ENCODE measurements at regions not wholly inside any gene's neighbourhood (a gene's known extent, or its start where the extent isn't known, plus 50 kb on each side); places are given as distances from the start of the nearest gene placed in this dataset.
"Not testable (repeated sequence)": the region's sequence is repeated elsewhere in the genome, so short reads cannot be mapped to it uniquely, and the experiment has no call there.

DNA sequence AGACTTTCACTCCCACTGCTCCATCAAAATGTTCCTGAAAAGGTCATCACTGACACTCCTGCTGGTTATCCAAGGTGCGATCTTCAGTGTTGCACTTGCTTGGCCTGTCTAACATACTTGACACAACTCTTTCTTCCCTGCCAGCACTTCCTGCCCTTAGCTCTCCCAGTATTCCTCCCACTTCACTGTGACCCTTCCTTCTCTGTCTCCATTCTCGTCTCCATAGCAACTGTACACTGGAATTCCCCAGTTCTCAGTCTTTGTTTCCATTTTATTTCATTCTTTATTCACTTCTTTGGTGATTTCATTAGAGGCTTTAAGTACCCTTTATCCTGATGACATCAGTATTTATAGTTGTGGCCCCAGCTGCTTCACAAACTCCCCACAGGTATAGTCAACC lies 333.0 kb downstream of the IRS1 start:
- TF ChIP-seq, protein P1, sequence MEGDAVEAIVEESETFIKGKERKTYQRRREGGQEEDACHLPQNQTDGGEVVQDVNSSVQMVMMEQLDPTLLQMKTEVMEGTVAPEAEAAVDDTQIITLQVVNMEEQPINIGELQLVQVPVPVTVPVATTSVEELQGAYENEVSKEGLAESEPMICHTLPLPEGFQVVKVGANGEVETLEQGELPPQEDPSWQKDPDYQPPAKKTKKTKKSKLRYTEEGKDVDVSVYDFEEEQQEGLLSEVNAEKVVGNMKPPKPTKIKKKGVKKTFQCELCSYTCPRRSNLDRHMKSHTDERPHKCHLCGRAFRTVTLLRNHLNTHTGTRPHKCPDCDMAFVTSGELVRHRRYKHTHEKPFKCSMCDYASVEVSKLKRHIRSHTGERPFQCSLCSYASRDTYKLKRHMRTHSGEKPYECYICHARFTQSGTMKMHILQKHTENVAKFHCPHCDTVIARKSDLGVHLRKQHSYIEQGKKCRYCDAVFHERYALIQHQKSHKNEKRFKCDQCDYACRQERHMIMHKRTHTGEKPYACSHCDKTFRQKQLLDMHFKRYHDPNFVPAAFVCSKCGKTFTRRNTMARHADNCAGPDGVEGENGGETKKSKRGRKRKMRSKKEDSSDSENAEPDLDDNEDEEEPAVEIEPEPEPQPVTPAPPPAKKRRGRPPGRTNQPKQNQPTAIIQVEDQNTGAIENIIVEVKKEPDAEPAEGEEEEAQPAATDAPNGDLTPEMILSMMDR (IDR thresholded peaks at IDR 0.05; ENCODE audit: control insufficient read depth, extremely low read depth, insufficient read depth) = no peak
- no peak for DNase-seq (ENCODE audit: low read depth)
- no peak overlapping the region for H3K4me3 ChIP-seq (ENCODE audit: low read depth, low read length)

DNA sequence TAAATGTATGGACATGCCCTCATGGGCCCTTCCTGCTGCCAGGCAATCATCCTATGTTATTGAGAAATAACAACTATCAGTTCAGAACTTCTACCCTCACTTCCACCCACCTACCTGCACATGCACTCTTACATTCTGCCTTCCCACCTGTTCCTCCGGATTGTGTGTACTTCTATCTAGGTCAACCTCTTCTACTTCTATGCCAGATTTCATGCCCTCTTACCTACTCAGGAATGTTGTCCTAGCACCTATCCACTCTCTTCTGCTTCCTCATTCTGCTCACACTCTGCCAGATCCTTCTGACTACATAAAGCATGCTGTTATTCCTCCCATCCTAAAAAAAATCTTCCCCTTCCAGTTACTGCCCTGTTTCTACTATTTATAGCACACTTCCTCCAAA lies 333.5 kb downstream of the IRS1 start:
- DNase-seq (ENCODE audit: low read depth) = no peak
- TF ChIP-seq, protein P1 (IDR thresholded peaks at IDR 0.05; ENCODE audit: control insufficient read depth, extremely low read depth, insufficient read depth) = no peak

DNA sequence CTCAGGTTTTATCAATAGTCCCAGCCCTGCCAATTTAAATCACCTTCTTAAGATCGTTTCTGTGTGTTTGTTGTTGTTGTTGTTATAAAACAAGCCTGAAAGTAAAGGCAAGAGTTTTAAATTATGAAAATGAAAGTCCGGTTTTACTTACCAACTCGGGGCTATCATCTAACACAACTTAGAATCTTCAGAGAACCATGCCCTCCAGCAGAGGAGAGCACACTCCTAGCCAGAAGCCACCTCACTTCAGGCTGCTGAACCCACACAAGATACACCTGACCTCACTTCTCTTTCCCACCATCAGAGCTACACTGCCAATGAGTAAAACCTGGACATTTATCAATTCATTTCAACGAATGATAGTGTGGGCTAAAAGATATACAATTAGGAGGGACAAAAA lies 335.2 kb downstream of the IRS1 start:
- DNase-seq (ENCODE audit: low read depth) = no peak
- TF ChIP-seq, protein P1 (IDR thresholded peaks at IDR 0.05; ENCODE audit: control insufficient read depth, extremely low read depth, insufficient read depth) = no peak
- no peak overlapping the region for H3K4me3 ChIP-seq (ENCODE audit: low read depth, low read length)

More for the DNA sequence above, 333.5 kb downstream of the IRS1 start:
- H3K4me3 ChIP-seq (ENCODE audit: low read depth, low read length) = no peak overlapping the region

DNA sequence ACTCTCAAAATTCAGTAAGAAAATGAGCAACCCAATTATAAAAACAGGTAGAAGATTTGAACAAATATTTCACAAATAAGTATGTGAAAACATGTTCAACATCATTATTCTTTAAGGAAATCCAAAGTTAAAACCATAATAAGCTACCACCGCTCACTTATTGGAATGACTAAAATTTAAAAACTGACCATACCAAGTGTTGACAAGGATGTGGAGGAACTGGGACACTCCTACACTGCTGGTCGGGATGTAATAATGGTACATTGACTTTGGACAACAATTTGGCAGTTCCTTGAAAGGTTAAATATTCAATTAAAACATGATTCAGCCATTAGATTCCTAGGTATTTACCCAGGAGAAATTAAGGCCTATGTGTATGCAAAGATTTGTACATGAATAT lies 336.5 kb downstream of the IRS1 start:
- DNase-seq (ENCODE audit: low read depth) = no peak

DNA sequence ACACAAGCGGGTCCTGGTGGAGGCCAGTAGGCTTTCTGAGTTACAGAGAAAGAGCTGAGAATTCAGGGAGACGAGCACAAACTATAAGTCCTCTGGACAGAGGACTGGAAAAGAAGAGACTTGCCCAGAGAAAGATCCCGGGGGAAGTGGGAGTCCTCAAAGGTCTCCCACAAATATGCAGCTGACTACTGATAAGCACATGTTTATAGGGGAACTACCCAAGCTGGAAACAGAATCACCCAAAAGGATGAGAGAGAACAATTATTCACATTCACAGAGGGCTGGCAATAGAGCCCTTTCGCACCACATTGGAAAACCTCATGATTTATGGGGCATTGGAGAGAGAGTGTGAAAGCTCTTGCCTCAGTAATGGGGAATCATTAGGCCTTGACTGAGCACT lies 337.6 kb downstream of the IRS1 start:
- H3K4me3 ChIP-seq (ENCODE audit: low read depth, low read length) = no peak overlapping the region
- no peak for DNase-seq (ENCODE audit: low read depth)
- TF ChIP-seq, protein P1 (IDR thresholded peaks at IDR 0.05; ENCODE audit: control insufficient read depth, extremely low read depth, insufficient read depth) = no peak

More for the DNA sequence above, 336.5 kb downstream of the IRS1 start:
- H3K4me3 ChIP-seq (ENCODE audit: low read depth, low read length) = no peak overlapping the region
- TF ChIP-seq, protein P1 (IDR thresholded peaks at IDR 0.05; ENCODE audit: control insufficient read depth, extremely low read depth, insufficient read depth) = no peak

DNA sequence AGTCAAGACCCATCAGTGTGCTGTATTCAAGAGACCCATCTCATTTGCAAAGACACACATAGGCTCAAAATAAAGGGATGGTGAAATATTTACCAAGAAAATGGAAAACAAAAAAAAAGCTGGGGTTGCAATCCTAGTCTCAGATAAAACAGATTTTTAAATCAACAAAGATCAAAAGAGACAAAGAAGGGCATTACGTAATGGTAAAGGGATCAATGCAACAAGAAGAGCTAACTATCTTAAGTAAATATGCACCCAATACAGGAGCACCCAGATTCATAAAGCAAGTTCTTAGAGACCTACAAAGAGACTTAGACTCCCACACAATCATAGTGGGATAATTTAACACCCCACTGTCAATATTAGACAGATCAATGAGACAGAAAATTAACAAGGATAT lies 343.5 kb downstream of the IRS1 start:
- not testable (repeated sequence) for DNase-seq (ENCODE audit: low read depth); H3K4me3 ChIP-seq (ENCODE audit: low read depth, low read length)

DNA sequence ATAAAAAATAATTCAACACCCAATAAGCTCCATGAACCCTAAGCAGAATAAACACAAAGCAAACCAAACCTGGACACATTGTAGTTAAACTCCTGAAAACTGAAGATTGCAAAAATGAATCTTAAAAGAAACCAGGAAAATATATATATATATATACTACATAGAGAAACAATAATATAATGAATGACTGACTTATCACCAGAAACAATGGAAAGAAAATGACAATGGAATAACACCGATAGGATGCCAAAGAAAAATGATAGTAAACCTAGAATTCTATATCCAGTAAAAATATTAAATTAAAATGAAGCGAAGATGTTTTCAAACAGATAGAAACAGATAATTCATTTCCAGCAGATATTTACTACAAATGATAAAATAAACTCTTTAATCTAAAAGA lies 346.9 kb downstream of the IRS1 start:
- no peak for DNase-seq (ENCODE audit: low read depth)
- TF ChIP-seq, protein P1 (IDR thresholded peaks at IDR 0.05; ENCODE audit: control insufficient read depth, extremely low read depth, insufficient read depth) = no peak
- no peak overlapping the region for H3K4me3 ChIP-seq (ENCODE audit: low read depth, low read length)

Data from LNCaP clone FGC (cell line).